ENCODE measurements at regions not wholly inside any gene's neighbourhood (a gene's known extent, or its start where the extent isn't known, plus 50 kb on each side); places are given as distances from the start of the nearest gene placed in this dataset.
A peak's percentile ranks its signal among the peaks of the same experiment; 100 is the strongest.

DNA sequence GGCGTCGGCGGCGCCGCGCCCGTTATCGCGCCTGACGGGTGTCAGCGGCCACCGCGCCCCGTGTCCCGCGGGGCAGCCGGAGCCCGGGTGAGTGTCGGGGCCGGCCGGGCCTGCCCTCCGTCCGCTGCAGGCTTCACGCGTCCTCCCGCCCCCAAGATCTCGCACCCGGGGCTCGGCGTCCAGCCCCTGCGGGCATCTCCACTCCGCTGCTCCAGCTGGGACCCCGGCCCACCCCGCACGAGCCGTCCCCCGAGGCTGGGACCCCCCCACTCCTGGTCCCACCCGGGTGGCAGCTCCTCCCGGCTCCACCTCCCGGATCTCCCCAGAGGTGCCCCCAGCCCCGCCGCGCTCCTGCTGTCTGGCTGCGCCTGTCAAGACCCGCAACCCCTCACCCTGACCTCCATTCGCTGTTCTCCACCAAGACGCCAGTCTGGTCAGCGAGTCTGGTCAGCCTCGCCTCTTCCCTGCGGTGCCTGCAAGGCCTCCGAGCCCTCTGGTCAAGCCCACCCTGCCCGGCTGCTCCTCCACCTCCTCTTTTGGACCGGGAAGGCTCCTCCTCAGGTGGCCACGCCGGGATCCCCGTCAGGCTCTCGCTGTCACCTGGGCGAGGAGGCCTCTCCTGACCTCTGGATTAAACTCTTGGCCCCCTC is 66.0 kb upstream of the NKX1-1 start:
- peak; percentile 76 for DNase-seq (ENCODE audit: low spot score)
- intact Hi-C loops (cut with DNase I): loop anchor here in 1 of 2 donors (1.0 kb wide), 1 partner anchor 35 kb away; no protein-coding TSS in a partner anchor

DNA sequence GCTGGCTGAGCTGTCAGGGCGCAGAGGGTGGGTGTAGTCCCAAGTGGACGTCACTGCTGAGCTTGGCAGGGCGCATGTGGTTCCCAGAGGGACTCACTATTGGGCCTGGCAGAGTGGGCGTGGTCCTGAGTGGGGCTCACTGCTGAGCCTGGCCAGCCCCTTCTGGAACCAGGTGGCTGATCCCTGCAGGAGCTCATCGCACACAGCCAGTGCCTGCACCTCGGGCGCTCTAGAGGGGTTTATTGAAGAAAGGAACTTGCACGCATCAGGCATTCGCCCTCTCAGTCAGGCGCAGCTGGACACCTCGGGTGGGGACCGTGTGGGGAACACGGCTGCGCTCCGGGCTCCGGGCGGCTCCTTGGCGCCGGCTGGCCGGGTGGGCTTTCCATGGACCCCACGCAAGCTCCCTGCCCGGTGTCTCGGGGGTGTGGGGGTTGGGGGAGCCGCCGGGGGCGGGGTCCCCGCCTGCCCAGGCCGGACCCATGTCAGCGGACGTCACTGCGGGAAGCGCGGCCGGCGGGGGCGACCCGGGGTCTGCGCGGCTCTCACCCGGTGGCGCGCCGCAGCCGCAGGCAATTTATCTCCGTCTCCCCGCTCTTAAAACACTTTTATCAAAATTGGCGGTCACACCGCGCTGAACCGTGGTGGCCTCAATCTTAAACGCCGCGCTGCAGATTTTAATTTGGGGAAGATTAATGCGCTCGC is 65.4 kb upstream of the NKX1-1 start:
- DNase-seq (ENCODE audit: low spot score): peak; percentile 70
- intact Hi-C loops (cut with DNase I): loop anchor here in 1 of 2 donors (1.0 kb wide), 1 partner anchor 36 kb away; no protein-coding TSS in a partner anchor

DNA sequence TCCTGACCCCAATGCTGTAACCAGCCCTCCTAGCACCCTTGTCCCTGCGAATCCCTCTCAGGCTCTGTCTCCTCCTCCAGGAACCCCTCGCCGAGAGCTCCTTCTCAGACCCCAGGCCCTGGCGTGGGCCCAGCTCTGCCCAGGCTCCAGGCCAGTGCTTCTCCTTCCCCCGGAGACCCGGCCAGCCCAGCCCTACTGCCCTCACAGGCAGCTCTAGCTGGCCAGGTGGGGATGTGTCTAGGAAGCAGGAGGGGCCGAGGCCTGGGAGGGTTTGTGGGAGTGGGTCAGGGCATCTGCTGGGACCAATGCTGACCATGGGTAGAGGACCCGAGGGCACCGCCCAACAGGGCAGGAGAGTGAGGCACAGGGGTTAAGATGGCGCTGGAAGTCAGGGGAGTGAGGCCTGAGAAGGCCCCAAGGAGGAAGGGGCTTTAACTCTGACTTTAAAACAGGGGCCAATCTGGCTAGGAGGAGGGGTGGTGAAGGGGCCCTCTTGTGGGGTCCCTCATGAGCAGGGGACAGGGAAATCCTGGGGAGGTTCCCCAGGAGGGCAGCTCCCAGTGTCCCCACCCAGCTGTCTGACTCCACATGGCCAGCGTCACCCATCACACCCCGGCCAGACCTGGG is 64.7 kb upstream of the NKX1-1 start:
- intact Hi-C loops (cut with DNase I): no loop called here
- peak; percentile 66 for DNase-seq (ENCODE audit: low spot score)

DNA sequence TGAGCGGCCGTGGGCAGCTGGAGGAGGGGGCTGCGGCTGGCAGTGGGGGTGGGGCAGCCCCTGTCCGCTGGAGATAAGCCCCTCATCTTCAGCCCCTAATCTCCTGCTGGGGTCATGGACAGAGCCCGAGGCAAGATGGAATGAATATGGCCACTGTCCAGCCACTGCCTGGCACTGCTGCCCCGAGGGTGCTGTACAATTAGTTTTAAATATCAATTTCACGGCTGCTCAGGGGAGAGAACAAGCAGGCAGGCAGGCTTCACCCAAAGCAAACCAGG is 64.1 kb upstream of the NKX1-1 start:
- DNase-seq (ENCODE audit: low spot score): peak; percentile 54

DNA sequence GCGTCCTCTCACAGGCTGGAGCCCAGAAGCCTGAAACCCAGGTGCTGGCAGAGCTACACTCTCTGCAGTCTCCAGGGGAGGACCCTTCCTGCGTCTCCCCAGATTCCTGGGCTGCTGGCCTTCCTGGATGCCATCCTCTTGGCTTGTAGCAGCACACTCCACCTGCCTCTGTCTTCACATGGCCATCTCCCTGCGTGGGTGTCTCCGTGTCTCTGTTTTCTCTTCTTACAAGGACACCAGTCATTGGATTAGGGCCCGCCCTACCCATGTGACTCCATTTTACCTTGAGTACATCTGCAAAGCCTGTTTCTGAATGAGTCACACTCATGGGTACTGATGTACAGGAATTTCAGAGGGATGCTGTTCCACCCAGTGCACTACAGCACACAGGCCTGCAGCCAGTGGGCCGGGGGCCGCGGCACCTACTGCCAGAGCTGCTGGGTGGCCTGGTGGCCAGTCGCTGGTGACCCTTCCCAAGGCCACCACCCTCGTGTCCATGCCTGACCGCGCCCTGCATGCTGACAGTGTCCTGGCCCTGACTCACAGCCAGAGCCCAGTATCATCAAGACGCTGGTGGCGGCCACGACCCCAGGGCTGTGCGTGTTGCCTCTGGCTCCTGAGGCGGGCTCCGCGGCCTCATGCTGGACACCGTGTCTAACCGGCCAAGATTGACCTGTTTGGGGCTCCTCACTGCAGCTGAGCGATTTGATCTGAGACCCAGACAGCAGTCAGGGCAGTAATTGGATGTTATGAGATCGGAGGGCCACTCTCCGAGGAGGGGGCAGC is 63.6 kb upstream of the NKX1-1 start:
- intact Hi-C loops (cut with DNase I): no loop called here
- DNase-seq (ENCODE audit: low spot score): peak; percentile 51

More for the DNA sequence above, 64.1 kb upstream of the NKX1-1 start:
- intact Hi-C loops (cut with DNase I): no loop called here

DNA sequence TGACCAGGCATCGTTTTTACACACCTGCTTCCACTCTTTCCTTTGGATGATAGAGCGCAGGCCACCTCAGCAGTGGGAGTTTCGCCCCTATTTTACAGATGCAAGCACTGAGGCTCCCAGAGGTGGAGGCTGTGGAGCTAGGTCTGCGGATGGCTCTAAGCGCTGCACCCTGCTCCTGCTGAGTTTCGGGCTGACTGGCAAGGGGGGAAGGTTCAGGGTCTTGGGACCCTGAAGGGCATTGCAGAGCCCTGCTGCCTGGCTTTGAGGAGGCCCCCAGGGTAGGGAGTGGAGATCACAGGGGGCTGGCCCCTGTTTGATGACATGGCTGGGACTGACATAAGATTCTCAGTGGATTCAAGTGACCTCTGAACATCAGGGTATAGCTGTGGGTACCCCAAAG is 62.8 kb upstream of the NKX1-1 start:
- intact Hi-C loops (cut with DNase I): no loop called here
- DNase-seq (ENCODE audit: low spot score): no peak

DNA sequence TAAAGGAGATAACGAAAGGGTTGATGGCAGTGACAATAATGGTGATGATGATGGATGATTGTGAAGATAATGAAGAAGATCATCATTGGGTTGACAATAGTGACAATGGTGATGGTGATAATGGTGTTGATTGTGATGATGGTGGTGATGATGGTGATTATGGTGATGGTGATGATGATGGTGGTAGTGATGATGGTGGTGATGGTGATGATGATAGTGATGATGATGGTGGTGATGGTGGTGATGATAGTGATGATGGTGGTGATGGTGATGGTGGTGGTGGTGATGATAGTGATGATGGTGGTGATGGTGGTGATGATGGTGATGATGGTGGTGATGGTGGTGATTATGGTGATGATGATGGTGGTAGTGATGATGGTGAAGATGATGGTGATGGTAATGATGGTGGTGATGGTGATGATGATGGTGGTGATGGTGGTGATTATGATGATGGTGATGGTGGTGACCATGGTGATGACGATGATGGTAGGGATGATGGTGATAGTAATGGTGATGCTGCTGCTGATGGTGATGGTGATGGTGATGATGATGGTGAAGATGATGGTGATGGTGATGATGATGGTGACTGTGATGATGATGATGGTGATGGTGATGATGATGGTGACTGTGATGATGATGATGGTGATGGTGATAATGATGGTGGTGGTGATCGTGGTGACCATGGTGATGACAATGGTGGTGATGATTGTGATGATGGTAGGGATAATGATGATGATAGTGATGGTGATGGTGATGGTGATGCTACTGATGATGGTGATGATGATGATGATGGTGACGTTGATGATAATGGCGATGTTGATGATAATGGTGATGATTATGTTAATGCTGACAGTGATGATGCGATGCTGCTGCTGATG is 61.6 kb upstream of the NKX1-1 start:
- DNase-seq (ENCODE audit: low spot score): no peak
- intact Hi-C loops (cut with DNase I): no loop called here

DNA sequence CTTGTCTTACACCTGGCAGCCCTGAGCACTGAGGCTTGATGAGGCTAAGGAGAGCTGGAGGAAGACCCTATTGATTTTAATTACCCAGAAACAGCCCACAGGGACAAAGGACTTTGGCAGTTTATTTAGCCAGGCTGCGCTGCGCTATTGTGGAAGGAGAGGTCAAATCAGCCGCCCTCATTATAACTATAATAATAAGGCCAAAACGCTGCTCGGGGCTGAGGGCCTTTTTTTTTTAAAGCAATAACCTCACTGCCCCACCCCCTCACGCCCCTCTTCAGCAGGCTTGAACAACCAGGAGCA is 60.6 kb upstream of the NKX1-1 start:
- intact Hi-C loops (cut with DNase I): no loop called here
- DNase-seq (ENCODE audit: low spot score): no peak

DNA sequence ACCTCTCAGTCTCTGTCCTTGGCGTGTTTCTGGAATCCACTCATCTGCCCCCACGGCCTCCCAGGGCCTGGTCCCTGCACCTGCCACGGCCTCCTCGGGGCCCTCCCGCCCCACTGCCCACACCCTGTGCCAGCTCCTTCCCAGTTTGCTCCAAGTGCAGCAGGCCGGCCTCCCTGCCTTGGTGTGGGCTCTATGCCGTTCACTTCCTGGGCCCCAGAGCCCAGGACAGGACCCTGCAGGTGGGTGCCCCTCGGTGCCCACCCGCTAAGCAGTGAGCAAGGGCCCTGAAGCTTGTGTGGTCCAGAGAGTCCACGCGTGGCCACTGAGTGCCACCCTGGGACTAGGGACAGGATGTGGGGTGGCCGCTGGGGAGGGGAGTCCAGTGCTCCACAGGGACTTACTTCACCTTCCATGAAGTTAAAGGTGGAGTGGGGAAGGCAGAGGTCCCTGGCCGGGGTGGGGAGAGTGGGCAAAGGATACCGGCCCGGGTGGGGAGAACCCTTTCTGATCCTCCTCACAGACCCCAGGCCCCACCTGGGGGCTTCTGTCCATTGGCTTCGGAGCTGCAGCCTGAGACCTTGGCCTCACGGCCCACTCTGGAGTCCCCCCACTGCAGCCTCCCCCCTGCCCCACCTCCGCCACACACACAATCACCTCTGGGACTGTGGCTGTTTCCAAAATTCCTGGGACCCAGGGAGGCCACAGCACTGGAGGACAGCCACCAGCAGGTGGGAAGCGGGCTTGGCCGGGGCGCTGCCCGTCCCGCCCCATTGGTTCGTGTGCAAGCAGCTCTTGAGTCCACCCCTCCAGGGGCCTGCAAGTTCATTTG is 60.0 kb upstream of the NKX1-1 start:
- peak; percentile 74 for DNase-seq (ENCODE audit: low spot score)
- intact Hi-C loops (cut with DNase I): no loop called here

DNA sequence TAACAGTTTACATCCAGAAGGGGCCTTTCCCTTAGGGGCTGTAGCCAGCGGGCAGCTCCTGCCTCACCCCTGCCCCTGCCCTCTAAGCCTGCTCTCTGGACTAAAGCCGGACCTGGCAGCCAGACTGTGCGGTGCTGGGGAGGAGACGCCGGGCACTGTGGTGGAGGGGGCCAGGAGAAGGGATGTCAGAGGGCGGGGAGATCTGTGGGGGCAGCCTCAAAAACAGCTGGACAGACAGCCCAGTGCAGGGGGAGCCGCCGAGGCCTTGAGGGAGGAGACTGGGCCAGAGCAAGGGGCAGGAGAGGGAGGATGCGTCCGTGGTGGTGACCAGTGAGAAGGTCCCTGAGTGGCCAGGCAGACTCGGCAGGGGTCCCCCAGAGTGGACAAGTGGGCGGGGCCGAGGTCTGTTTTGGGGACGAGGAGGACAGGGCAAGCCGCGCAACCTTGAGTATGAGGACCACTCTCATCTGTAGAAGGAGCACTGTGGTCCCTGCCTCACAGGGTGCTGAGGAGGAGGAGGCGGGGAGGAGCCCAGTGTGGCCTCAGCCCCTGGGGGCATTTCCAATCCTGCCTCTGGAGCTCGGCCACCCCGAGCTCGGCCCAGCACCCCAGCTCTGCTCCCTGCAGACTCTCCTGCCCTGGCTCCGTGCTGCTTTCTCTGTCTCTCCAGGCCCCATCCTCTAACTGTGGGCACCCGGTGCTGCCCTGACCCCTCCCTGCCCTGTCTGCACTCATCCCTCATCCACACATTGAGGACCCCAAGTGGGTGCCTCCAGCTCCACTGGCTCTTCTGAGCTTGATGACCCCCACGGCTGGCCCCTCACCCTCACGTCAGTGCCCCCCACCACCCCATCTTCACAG is 59.2 kb upstream of the NKX1-1 start:
- intact Hi-C loops (cut with DNase I): no loop called here
- peak; percentile 72 for DNase-seq (ENCODE audit: low spot score)

DNA sequence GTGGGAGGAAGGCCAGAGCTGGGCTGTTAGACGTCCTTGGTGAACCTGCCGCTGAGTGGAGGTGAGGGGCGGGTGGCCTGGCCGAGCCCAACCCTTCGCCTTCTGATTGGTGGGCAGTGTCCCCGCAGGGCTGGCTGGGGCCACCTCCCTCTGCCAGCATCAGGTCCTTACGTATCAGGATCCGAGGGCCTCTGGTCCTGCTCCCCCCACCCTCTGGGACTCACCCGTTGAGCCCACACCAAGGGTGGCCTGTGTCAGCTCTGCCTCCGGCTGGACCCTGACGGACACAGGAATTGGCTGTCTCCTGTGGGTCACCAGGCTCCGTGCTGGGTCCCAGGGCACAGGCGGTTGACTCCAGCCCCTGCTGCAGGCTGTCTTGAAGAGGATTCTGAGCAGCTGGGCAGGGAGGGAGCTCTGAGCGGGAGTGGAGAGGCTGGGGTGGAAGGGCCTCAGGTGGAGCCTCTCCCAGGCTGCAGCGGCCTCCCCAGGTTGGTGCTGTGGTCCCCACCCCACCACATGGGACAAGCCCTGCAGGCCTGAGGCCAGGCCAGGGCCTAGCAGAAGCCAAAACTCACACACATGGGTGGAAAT is 58.4 kb upstream of the NKX1-1 start:
- intact Hi-C loops (cut with DNase I): no loop called here
- peak; percentile 83 for DNase-seq (ENCODE audit: low spot score)

DNA sequence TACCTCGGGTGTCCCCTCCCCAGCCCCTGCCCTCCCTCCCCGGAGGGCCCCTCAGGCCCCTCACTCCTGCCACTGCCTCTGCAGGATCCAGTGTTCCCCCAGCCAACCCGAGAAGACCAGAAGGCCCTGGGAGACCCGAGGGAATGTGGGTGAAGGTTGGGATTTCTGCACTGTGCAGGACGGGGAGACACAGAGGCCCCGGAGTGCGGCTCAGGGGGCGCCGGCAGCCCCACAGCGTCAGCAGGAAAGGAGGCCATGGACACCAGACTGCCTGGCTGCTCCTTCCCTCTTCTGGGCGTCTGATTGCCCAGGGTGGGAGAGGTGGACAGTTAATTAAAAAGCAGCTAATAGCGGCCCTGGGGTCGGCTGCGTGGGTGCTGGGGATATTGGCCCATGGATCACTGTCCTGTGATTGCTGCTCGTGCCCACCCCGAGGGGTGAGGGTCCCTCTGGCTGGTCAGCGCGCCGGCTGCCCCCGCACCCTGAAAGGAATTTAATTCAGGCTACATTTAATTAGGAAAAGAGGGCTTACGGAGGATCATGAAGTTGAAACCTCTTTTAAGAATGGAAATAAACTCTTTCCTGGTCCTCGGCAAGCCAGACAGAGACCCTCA is 57.8 kb upstream of the NKX1-1 start:
- DNase-seq (ENCODE audit: low spot score): peak; percentile 64
- intact Hi-C loops (cut with DNase I): no loop called here

DNA sequence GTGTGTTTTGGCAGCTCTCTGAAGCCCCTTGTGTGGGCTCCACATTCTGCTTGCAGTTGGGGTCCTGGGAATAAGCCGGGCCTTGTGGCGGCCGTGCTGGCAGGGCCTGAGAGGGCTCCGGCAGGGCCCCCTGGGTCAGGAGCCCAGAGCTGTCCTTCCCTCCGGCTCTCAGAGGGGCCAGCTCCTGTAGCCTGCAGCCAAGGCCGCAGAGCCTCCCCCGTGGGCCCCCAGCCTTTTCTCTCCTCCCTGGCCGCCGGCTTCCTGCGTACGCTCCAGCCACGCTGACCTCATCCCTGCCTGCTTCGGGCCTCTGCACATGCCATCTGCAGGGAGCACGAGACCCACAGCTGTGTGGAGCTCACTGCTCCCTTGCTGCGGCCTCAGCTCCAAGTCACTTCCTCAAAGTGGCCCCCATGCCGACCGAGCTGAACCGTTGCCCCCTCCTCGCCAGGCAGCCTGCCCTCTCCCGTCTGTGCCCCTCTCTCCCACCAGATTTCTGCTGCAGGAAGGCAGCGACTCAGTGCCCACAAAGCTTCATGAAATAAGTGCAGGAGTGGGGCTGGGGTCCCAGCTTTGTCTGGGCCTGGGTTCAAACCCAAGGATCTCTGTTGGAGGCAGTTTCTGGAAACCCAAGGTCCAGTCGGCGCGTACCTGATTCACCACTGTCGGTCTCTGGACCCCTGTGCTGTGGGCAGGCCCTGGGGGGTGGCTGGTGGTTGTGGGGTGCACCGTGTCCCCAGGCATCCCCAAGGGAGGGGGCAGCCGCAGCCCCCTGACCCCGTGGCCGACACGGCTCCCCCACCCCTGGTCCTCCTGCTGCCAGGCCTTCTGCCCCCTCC is 57.1 kb upstream of the NKX1-1 start:
- intact Hi-C loops (cut with DNase I): no loop called here
- DNase-seq (ENCODE audit: low spot score): peak; percentile 79

DNA sequence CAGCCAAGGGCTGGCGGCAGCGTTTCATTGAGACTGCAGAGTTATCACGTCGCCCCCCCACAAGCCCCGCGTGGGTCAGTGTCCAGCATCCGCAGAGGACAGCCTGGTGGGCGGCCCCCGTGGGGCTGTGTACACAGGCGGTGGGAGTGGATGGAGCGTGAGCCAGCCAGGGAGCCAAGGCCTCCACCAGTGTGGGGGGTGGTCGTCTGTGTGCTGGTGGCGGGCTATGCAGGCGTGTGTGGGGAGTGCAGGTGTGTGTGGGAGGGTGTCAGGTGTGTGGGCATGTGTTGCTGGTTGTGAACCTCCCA is 56.5 kb upstream of the NKX1-1 start:
- DNase-seq (ENCODE audit: low spot score): peak; percentile 78
- intact Hi-C loops (cut with DNase I): no loop called here

DNA sequence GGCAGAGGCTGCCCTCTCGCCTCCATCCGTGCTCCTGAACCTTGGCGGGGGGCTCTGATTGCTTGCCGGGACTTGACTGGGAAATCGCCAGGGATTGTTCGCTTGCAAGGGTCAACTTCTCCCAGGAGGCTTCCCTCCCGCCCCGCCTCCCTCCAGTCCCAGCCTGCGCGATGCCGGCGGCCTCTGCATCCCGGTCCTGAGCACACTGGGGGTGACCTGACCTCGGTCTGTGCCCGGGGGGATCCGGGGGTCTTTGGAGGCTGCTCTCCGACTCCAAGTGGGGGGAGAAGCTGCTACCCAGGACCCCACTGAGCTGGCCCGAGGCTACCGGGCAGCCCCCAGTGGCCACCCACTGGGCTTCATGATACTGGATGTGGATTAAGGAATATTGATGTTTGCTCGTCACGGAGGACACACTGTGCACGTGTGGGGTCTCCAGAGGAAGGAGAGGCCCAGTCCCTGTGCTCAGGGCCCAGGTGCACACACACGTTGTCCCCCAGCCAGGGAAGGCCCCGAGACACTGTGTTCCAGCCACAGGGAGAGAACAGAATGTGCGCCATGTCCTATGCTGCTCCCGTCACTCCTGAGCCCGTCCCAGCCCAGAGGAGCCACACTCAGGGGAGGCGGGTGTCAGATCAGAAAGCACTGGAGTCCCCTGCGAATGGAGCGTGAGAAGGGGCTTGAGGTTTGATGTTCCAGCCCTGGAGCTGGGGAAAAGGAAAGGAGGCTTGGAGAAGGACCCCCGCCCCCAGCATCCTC is 55.9 kb upstream of the NKX1-1 start:
- intact Hi-C loops (cut with DNase I): no loop called here
- peak; percentile 68 for DNase-seq (ENCODE audit: low spot score)

Measured in posterior vena cava (tissue), 2 donors.